GM21360 (cell line): ENCODE measurements at regions not wholly inside any gene's neighbourhood (a gene's known extent, or its start where the extent isn't known, plus 50 kb on each side); places are given as distances from the start of the nearest gene placed in this dataset.

Experiments
- ATAC-seq: cut with Tn5 transposase; IDR thresholded peaks from one replicate; pipeline ENCODE4 v1.9.1; 2021; ENCODE audit warnings: mild to moderate bottlenecking, moderate library complexity; ENCODE audit not compliant: unreplicated experiment

- ATAC-seq, result no peak
These were observed 158.1 kb upstream of the NREP start for GRCh38 chr5:111914966-111915636.

GRCh38 chr5:111902436-111902835, 145.4 kb upstream of the NREP start:
- no peak for ATAC-seq

GRCh38 chr5:111901296-111901695, 144.3 kb upstream of the NREP start:
- no peak for ATAC-seq

- ATAC-seq, result no peak
These were observed 136.0 kb upstream of the NREP start for GRCh38 chr5:111892949-111893348.

GRCh38 chr5:111887706-111888105, 130.7 kb upstream of the NREP start:
- ATAC-seq, result no peak

- ATAC-seq, result no peak
These were observed 112.7 kb upstream of the NREP start for GRCh38 chr5:111869681-111870080.

- ATAC-seq, result no peak
These were observed 108.4 kb upstream of the NREP start for GRCh38 chr5:111865356-111865755.

GRCh38 chr5:111863801-111864200, 106.8 kb upstream of the NREP start:
- ATAC-seq, result no peak

GRCh38 chr5:111859533-111860270, 102.7 kb upstream of the NREP start:
- ATAC-seq, result no peak

- ATAC-seq, result no peak
These were observed 102.0 kb upstream of the NREP start for GRCh38 chr5:111859031-111859430.

GRCh38 chr5:111857623-111858022, 100.6 kb upstream of the NREP start:
- ATAC-seq, result no peak

- no peak for ATAC-seq
These were observed 100.0 kb upstream of the NREP start for GRCh38 chr5:111856876-111857466.

GRCh38 chr5:111855356-111855755, 98.4 kb upstream of the NREP start:
- ATAC-seq, result no peak

- no peak for ATAC-seq
These were observed 97.2 kb upstream of the NREP start for GRCh38 chr5:111854186-111854585.

GRCh38 chr5:111853748-111854147, 96.8 kb upstream of the NREP start:
- ATAC-seq, result peak; percentile 52

GRCh38 chr5:111851631-111852548, 94.9 kb upstream of the NREP start:
- no peak for ATAC-seq

- no peak for ATAC-seq
These were observed 91.5 kb upstream of the NREP start for GRCh38 chr5:111848476-111848875.

- no peak for ATAC-seq
These were observed 90.3 kb upstream of the NREP start for GRCh38 chr5:111847052-111847925.

- ATAC-seq, result no peak
These were observed 83.2 kb upstream of the NREP start for GRCh38 chr5:111840036-111840674.

- no peak for ATAC-seq
These were observed 82.4 kb upstream of the NREP start for GRCh38 chr5:111839438-111839837.
